Activated T-cell treated with anti-CD3 and anti-CD28 coated beads, Interleukin-2, amount 50 U/mL, for 1 hour (primary cell): ENCODE measurements at regions not wholly inside any gene's neighbourhood (a gene's known extent, or its start where the extent isn't known, plus 50 kb on each side); places are given as distances from the start of the nearest gene placed in this dataset.
A peak's percentile ranks its signal among the peaks of the same experiment; 100 is the strongest.

Experiments
- DNase-seq: peaks from one replicate; pipeline ENCODE4 v3.0.0-alpha.2; 2020

DNA sequence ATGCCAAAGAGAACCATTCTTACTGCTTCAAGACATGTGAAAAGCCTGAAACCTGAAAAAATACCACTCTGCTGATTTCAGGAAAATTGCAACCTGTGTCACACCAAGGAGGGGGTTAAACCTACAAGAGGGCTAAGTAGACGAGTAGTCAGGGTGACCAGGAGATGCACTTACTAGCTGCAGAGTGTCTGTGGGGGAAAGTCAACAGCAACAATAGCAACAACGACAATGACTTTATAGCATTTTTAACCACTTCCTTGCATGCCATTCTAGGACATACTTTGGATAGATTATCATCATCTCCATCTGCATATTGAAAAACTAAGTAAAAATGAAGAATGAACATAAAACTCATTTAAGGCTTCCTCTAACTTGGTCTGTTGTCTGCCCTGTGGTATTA, 902.7 kb downstream of the BCL11B start:
- DNase-seq = no peak

- DNase-seq = no peak
Observed at GRCh38 chr14:98370352-98370751, 901.6 kb downstream of the BCL11B start.

- DNase-seq = no peak
Observed at GRCh38 chr14:98371141-98371540, 900.9 kb downstream of the BCL11B start.

DNA sequence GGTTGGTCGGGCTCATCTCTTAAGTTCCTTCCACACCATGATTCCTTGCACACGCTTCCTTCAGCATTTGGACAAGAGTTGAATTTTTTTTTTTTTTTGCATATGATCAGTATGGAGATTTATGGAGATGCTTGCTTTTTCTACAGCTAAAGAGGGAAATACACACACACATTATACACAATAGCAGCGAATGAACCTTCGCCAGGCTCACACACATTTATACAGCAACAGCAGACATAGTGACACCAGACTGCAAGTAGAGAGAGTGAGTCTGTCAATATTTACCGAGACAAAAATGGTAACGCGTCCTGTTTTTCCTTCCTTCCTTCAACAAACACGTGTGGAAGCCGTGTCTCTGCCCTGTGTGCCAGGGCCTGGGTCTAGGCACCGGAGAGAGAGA, 897.9 kb downstream of the BCL11B start:
- no peak for DNase-seq

- no peak for DNase-seq
Observed at GRCh38 chr14:98375566-98375965, 896.4 kb downstream of the BCL11B start.

GRCh38 chr14:98379830-98380229, 892.2 kb downstream of the BCL11B start:
- DNase-seq = no peak

DNA sequence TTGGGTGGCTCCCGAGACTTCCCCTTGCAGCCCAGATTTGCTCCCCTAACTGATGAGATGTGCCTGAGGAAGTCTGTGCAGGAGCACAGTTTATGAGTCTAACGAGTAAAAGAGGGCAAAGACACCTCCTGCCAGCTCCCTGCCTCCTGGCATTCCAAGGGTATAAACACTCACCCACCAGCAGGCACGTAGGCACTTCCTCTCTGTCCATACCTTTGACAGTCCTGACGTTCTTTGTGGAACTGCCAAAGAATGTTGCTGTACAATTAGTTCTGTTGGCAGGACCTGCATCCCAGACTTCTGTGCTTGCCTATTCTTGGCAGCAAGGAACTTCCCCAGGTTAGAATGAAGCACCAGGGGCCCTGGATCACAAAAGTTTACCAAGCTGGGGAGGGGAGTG, 889.3 kb downstream of the BCL11B start:
- DNase-seq = no peak

- DNase-seq = no peak
Observed at GRCh38 chr14:98385851-98386250, 886.1 kb downstream of the BCL11B start.

DNA sequence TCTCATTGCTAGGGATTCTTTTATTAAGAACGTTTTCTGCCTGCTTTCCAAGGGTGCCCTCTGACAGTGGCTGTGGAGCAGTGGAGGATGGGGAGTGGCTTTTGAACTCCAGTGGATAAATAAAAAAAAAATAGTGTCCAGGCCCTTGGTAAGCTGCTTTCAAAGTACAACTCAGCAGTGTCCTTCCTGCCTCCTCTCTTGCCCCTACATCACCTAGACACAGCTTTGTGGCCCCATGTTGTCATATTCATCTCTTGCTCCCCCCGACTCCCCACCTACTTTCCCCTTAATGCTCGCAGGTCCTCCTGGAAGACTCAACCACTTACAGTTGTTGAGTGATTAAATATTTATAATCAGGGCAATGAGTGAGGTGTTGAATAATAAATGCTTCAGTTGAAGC, 880.9 kb downstream of the BCL11B start:
- no peak for DNase-seq

- no peak for DNase-seq
Observed at GRCh38 chr14:98393527-98393926, 878.5 kb downstream of the BCL11B start.

DNA sequence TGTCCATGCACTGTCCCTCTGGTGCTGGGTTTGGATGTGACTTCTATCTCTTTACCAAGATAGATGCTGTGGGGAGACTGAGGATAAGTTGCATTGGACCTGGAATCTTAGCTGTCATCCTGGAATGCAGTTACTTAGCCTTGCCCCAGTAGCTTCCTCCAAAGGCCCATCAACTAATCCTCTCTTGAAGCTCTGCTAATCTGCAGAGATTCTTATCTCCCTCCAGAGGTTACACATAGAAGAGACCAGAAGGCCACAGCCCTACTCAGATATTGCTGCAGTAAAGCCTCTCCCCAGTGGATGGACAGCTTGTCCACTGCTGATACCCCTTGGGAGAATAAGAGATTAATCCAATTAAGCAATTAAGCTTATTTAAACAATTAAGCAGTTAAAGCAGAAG, 867.2 kb downstream of the BCL11B start:
- no peak for DNase-seq

GRCh38 chr14:98408024-98408555, 863.9 kb downstream of the BCL11B start:
- no peak for DNase-seq

GRCh38 chr14:98408713-98409112, 863.3 kb downstream of the BCL11B start:
- no peak for DNase-seq

GRCh38 chr14:98411154-98411553, 860.8 kb downstream of the BCL11B start:
- DNase-seq = no peak

DNA sequence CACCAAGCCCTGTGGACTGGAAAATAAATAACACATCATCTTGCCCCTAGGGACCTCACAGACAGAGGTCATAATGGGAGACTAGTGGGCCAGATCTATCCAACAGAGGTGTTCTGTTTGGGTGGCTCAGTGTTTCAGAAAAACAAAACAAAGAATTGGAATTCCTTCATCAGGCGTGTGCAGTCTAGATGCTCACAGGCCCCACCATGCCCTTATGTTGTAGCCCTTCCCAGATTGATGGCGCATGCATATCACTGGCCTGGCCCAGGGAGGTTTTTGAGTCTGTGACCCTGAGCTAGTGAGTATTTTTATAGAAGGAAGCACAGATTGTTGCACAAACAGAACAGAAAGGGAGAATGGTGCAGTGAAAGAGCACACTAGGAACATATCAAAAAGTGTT, 859.6 kb downstream of the BCL11B start:
- DNase-seq = no peak

- DNase-seq = no peak
Observed at GRCh38 chr14:98415766-98416165, 856.2 kb downstream of the BCL11B start.

GRCh38 chr14:98417001-98417400, 855.0 kb downstream of the BCL11B start:
- no peak for DNase-seq

- DNase-seq = no peak
Observed at GRCh38 chr14:98428483-98428994, 843.5 kb downstream of the BCL11B start.

DNA sequence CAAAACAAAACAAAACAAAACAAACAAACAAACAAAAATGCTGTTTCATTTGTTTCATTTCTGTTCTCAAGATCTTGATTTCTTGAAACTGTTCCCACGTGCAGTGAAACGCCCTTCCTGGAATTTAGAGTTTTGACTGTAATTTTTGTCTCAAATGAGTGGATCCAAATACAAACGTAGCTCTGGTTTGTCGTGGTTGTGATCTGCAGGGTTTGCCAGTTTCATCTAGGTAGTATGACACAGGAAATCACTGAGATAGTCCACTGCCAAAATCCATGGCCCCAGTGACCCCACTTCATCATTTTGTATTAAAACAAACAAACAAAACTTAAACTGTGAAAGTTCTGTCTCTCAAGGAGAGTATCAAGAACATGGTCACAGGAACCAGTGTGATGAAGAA, 838.6 kb downstream of the BCL11B start:
- DNase-seq = no peak

DNA sequence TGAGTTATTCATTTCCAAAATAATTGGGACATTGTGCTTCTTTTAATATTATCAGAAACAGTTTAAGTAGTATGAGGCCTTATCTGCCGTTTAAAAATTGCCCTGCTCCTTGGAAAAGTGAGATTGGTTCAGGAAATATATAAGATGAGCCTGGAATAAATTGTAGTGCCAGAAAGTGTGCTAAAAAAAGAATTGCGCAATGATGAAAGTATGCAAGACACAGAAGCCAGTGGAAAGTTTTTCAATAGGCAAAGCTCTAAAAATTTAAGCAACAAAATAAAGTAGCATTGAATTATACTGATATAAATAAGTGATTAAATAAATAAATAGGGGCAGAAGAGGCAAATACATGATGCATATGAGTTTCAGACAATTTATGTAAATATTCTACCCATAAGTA, 834.9 kb downstream of the BCL11B start:
- DNase-seq = no peak

GRCh38 chr14:98444077-98444476, 827.9 kb downstream of the BCL11B start:
- DNase-seq = peak; percentile 29

DNA sequence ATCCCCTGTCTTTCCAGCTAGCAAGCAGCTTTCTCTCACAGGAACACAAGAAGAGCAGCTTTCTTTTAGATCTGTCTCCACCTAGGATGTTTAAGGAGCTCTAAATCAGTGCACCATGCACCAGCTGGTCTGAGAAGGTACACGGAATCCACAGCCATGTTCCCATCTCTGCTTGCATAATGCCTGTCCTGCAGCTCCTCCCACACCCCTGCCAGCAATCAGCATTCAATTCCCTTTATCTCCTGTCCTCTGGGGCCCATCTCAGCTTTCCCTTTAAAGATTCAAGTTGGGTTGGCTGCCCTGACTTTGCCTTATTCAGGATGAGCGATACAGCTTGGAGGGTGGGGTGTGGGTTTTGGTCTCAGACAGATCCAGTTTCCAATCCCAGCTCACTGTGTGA, 826.3 kb downstream of the BCL11B start:
- DNase-seq = no peak

- no peak for DNase-seq
Observed at GRCh38 chr14:98446508-98446907, 825.5 kb downstream of the BCL11B start.

- DNase-seq = no peak
Observed at GRCh38 chr14:98456231-98456630, 815.8 kb downstream of the BCL11B start.

GRCh38 chr14:98458702-98459101, 813.3 kb downstream of the BCL11B start:
- DNase-seq = no peak

GRCh38 chr14:98462908-98463307, 809.1 kb downstream of the BCL11B start:
- no peak for DNase-seq
